Dendritic cell treated with granulocyte-macrophage colony-stimulating factor and Interleukin-4, amounts not matched to agents 40 ng/mL and 50 ng/mL, for 4 days (primary cell): ENCODE measurements at regions not wholly inside any gene's neighbourhood (a gene's known extent, or its start where the extent isn't known, plus 50 kb on each side); places are given as distances from the start of the nearest gene placed in this dataset.

Experiments used
- H3K27ac Mint-ChIP-seq: one replicate; pipeline ENCODE4 v1.8.0; 2022; ENCODE audit warnings: mild to moderate bottlenecking, mixed read lengths
- H3K27me3 Mint-ChIP-seq: one replicate; pipeline ENCODE4 v1.8.0; 2022; ENCODE audit warnings: mild to moderate bottlenecking, mixed read lengths
- H3K36me3 Mint-ChIP-seq: one replicate; pipeline ENCODE4 v1.8.0; 2022; ENCODE audit warnings: low read depth, mixed read lengths
- H3K4me1 Mint-ChIP-seq: one replicate; pipeline ENCODE4 v1.8.0; 2022; ENCODE audit warnings: low read depth, mixed read lengths
- H3K4me3 Mint-ChIP-seq: one replicate; pipeline ENCODE4 v1.8.0; 2022; ENCODE audit warnings: mild to moderate bottlenecking, moderate library complexity, mixed read lengths
- H3K9me3 Mint-ChIP-seq: one replicate; pipeline ENCODE4 v1.8.0; 2022; ENCODE audit warnings: mixed read lengths
- intact Hi-C: fragments of 100-400 bp; cut with micrococcal nuclease; formaldehyde crosslinking; loops from one replicate; pipeline ENCODE4 v1.15.0; 2022

DNA sequence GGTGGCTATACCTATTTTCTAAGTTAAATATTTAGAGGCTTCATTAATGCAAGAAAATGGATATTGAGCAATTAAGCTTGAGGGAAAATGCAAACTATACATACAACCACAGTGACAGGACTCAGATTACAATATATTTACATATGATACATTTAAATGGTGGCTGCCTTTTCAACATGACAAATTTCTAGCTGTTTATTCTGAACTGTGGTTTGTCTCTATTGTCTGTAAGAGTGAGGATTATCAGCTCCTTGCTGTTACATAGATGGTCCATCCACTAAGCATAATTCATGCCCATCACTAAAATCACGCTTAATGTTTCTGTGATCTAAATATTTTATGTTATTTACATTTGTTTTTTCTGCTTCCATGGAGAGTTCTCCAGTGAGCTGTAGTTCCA, 81.1 kb upstream of the SGCD start:
- Mint-ChIP-seq H3K27ac (no peak overlapping the region), H3K4me3 (no peak overlapping the region), H3K27me3 (no peaks in the 10 kb centered on the region), H3K4me1 (no peaks in the 10 kb centered on the region), H3K9me3 (peaks cover 19% of the 10 kb centered on the region), H3K36me3 (no peaks in the 10 kb centered on the region)
- intact Hi-C loops, result no loop called here

DNA sequence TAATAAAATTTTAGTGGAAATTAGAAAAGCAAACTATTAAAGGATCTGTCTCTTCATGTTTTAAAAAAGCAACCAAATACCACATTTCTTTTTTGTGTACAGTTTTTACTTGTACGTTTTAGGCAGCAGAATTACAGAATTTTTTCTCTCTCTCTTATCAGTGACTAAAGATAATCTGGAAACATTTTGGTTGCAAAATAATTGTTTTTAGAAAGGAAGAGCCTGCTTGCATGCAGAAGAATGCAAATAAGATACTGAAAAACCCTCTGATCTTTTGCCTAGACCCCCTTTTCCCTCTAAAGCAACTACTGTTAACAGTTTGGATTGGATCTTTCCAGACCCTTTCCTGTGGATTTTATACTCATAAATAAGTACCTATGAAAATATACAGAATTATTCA, 75.9 kb upstream of the SGCD start:
- Mint-ChIP-seq H3K9me3 (peaks cover 21% of the 10 kb centered on the region), H3K4me3 (no peak overlapping the region), H3K36me3 (no peaks in the 10 kb centered on the region), H3K27ac (no peak overlapping the region), H3K4me1 (no peaks in the 10 kb centered on the region), H3K27me3 (no peaks in the 10 kb centered on the region)
- intact Hi-C loops, result no loop called here

GRCh38 chr5:156253130-156253529, 73.8 kb upstream of the SGCD start:
- no peaks in the 10 kb centered on the region for H3K4me1 Mint-ChIP-seq
- no peak overlapping the region for H3K27ac Mint-ChIP-seq
- H3K27me3 Mint-ChIP-seq, result no peaks in the 10 kb centered on the region
- H3K4me3 Mint-ChIP-seq, result no peak overlapping the region
- peaks cover 15% of the 10 kb centered on the region for H3K9me3 Mint-ChIP-seq
- intact Hi-C loops, result no loop called here
- H3K36me3 Mint-ChIP-seq, result no peaks in the 10 kb centered on the region

- intact Hi-C loops, result no loop called here
- H3K9me3 Mint-ChIP-seq, result peaks cover 7% of the 10 kb centered on the region
- H3K27me3 Mint-ChIP-seq, result no peaks in the 10 kb centered on the region
- no peaks in the 10 kb centered on the region for H3K36me3 Mint-ChIP-seq
- H3K4me1 Mint-ChIP-seq, result no peaks in the 10 kb centered on the region
- H3K27ac Mint-ChIP-seq, result no peak overlapping the region
- H3K4me3 Mint-ChIP-seq, result no peak overlapping the region
Observed at GRCh38 chr5:156254196-156254595, 72.8 kb upstream of the SGCD start.

DNA sequence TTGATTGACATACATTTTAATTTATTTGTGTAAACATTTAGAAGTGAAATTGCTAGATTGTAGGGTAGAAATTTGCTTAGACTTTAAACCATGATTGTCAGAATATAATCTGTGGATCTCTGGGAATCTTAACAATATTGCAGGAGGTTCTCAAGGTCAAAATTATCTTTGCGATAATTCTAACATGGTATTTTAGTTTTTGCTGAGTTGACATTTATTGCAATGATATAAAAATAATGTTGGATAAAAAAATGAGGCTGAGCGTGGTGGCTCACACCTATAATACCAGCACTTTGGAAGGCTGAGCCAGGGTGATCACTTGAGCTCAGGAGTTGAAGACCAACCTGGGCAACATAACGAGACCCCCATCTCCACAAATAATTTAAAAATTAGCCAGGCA, 70.3 kb upstream of the SGCD start:
- Mint-ChIP-seq H3K4me1 (no peaks in the 10 kb centered on the region), H3K27ac (no peak overlapping the region), H3K27me3 (no peaks in the 10 kb centered on the region), H3K36me3 (no peaks in the 10 kb centered on the region), H3K4me3 (no peak overlapping the region), H3K9me3 (peaks cover 7% of the 10 kb centered on the region)
- intact Hi-C loops, result no loop called here

- Mint-ChIP-seq H3K9me3 (peaks cover 7% of the 10 kb centered on the region), H3K4me3 (no peak overlapping the region), H3K36me3 (no peaks in the 10 kb centered on the region)
Observed at GRCh38 chr5:156258934-156259333, 68.0 kb upstream of the SGCD start.

GRCh38 chr5:156259618-156260017, 67.3 kb upstream of the SGCD start:
- intact Hi-C loops, result no loop called here
- Mint-ChIP-seq H3K27ac (no peak overlapping the region), H3K36me3 (no peaks in the 10 kb centered on the region), H3K9me3 (peaks cover 7% of the 10 kb centered on the region), H3K4me3 (no peak overlapping the region), H3K4me1 (no peaks in the 10 kb centered on the region), H3K27me3 (no peaks in the 10 kb centered on the region)

More at GRCh38 chr5:156258934-156259333, 68.0 kb upstream of the SGCD start:
- Mint-ChIP-seq H3K27ac (no peak overlapping the region), H3K27me3 (no peaks in the 10 kb centered on the region), H3K4me1 (no peaks in the 10 kb centered on the region)
- intact Hi-C loops, result no loop called here

DNA sequence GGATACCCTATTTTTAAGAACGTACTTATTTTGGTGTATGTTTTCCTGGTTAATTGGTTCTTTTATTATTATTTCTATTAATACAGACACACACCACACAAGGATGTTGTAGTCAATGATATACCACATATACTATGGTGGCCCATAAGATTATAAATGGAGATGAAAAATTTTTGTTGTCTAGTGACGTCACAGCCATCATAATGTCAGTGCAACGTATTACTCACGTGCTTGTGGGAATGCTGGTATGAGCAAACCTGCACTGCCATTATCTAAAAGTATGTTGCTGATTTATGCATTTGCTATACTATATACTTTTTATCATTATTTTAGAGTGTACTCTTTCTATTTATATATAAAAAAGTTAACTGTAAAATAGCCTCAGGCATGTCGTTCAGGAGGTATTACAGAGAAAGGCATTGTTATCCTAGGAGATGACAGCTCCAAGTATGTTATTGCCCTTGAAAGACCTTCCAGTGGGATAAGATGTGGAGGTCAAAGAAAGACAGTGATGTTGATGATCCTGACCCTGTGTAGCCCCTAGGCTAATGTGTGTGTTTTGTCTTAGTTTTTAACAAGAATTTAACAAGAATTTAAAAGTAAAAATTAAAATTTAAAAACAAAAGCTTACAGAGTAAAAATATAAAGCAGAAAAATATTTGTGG, 65.6 kb upstream of the SGCD start:
- Mint-ChIP-seq H3K27ac (no peak overlapping the region), H3K9me3 (peaks cover 2% of the 10 kb centered on the region), H3K4me1 (no peaks in the 10 kb centered on the region), H3K36me3 (no peaks in the 10 kb centered on the region), H3K27me3 (no peaks in the 10 kb centered on the region), H3K4me3 (no peak overlapping the region)
- intact Hi-C loops, result no loop called here

GRCh38 chr5:156271569-156271968, 55.4 kb upstream of the SGCD start:
- Mint-ChIP-seq H3K27me3 (no peaks in the 10 kb centered on the region), H3K9me3 (peaks cover 32% of the 10 kb centered on the region), H3K4me3 (no peak overlapping the region), H3K27ac (no peak overlapping the region), H3K36me3 (no peaks in the 10 kb centered on the region), H3K4me1 (no peaks in the 10 kb centered on the region)
- intact Hi-C loops, result no loop called here

- Mint-ChIP-seq H3K4me1 (no peaks in the 10 kb centered on the region), H3K27ac (no peak overlapping the region), H3K4me3 (no peak overlapping the region), H3K27me3 (no peaks in the 10 kb centered on the region), H3K9me3 (peaks cover 26% of the 10 kb centered on the region), H3K36me3 (no peaks in the 10 kb centered on the region)
- intact Hi-C loops, result no loop called here
Observed at GRCh38 chr5:156272139-156272538, 54.8 kb upstream of the SGCD start.

DNA sequence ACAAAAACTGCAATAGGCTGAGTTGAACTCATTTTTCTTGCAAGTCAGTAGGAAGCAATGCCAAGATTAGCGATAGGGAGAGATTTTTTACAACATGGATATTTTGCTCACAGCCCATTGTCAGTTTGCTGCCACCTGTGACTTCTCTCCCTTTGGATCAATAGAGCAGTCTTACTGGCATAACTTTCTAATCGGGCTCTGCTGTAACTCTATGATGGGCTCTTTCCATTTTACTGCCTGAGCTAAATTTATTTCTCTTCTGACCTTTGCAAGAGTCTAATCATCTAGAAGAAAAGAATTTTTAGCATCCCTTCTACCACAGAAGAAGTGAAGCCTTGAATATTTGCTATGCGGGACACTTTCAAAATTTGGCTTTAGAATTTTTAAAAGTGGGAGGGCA, 53.6 kb upstream of the SGCD start:
- no peak overlapping the region for H3K4me3 Mint-ChIP-seq
- H3K4me1 Mint-ChIP-seq, result no peaks in the 10 kb centered on the region
- intact Hi-C loops, result no loop called here
- H3K27me3 Mint-ChIP-seq, result no peaks in the 10 kb centered on the region
- peaks cover 27% of the 10 kb centered on the region for H3K9me3 Mint-ChIP-seq
- H3K27ac Mint-ChIP-seq, result no peak overlapping the region
- no peaks in the 10 kb centered on the region for H3K36me3 Mint-ChIP-seq

DNA sequence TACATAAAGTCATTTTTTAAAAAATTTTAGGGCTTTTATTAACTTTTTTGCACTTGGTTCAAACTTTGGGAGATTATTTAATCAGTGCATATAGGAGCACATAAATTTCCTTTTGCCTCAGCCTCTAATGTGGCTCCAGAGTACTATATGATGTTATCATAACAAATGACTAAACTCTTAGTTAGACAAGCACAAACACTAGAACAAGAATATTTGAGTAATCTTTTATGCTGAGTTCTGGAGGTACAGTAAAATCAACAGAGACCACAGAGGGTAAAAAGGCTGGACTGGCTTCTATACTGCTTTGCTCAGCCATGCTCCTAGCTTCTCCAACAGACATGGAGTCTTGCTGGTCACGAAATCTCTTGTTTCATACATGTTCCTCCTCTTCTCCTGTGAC, 52.5 kb upstream of the SGCD start:
- Mint-ChIP-seq H3K9me3 (peaks cover 18% of the 10 kb centered on the region), H3K36me3 (no peaks in the 10 kb centered on the region)
- intact Hi-C loops, result no loop called here

More for the DNA sequence above, 52.5 kb upstream of the SGCD start:
- H3K4me1 Mint-ChIP-seq, result no peaks in the 10 kb centered on the region
- H3K4me3 Mint-ChIP-seq, result no peak overlapping the region
- no peak overlapping the region for H3K27ac Mint-ChIP-seq
- H3K27me3 Mint-ChIP-seq, result no peaks in the 10 kb centered on the region
